Right atrium auricular region (tissue), 2 donors: ENCODE measurements at regions not wholly inside any gene's neighbourhood (a gene's known extent, or its start where the extent isn't known, plus 50 kb on each side); places are given as distances from the start of the nearest gene placed in this dataset.
"Not testable (repeated sequence)": the region's sequence is repeated elsewhere in the genome, so short reads cannot be mapped to it uniquely, and the experiment has no call there.

Source experiments
- DNase-seq: peaks from one replicate; pipeline ENCODE4 v3.0.0-alpha.2; 2019; ENCODE audit warnings: low spot score
- H3K27ac ChIP-seq, 2 donors: fragments of 200-600 bp; sonication (generic); 1 replicate in 1 of 2; 2 replicates in 1 of 2; pipeline ENCODE4 v1.5.1; 2016 to 2019
- H3K27me3 ChIP-seq, 2 donors: fragments of 200-600 bp; sonication (generic); one replicate each; pipeline versions ENCODE4 v1.5.1 to v1.6.0; 2017 to 2019
- H3K36me3 ChIP-seq: fragments of 200-600 bp; sonication (generic); one replicate; pipeline ENCODE4 v1.5.1; 2016
- H3K4me1 ChIP-seq, 2 donors: fragments of 200-600 bp; sonication (generic); one replicate each; pipeline versions ENCODE4 v1.5.1 to v1.6.0; 2017 to 2019
- H3K4me3 ChIP-seq, 2 donors: fragments of 200-600 bp; sonication (generic); 1 replicate in 1 of 2; 2 replicates in 1 of 2; pipeline ENCODE4 v1.5.1; 2017 to 2019; ENCODE audit warnings: mild to moderate bottlenecking in 1 of 2, moderate library complexity in 1 of 2
- H3K9me3 ChIP-seq, 2 donors: fragments of 200-600 bp; sonication (generic); one replicate each; pipeline ENCODE4 v1.5.1; 2019
- TF ChIP-seq, protein P1 (sequence below), 2 donors: fragments of 200-600 bp; sonication (generic); IDR thresholded peaks; one replicate each; pipeline ENCODE4 v1.5.1; 2019; ENCODE audit warnings: antibody characterized with exemption in 2 of 2

DNA sequence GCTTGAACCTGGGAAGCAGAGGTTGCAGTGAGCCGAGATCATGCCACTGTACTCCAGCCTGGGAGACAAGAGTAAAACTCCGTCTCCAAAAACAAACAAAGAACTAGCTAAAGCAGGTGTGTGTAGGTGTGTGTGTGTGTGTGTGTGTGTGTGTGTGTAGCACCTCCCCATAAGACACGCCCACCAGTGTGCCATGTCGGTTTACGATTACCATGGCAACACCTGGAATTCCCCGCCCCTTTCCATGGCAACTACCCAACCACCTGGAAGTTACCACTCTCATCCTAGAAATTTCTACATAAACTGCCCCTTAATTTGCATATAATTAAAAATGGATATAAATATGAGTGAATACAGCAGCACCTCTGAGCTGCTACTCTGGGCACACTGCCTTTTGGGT, 80.9 kb upstream of the ADGRE5 start:
- Histone ChIP-seq H3K9me3 (no peaks in the 10 kb centered on the region), H3K4me3 (no peak overlapping the region), H3K27ac (no peak overlapping the region), H3K36me3 (no peaks in the 10 kb centered on the region), H3K4me1 (no peaks in the 10 kb centered on the region), H3K27me3 (no peaks in the 10 kb centered on the region)
- DNase-seq, result no peak
- TF ChIP-seq, protein P1, sequence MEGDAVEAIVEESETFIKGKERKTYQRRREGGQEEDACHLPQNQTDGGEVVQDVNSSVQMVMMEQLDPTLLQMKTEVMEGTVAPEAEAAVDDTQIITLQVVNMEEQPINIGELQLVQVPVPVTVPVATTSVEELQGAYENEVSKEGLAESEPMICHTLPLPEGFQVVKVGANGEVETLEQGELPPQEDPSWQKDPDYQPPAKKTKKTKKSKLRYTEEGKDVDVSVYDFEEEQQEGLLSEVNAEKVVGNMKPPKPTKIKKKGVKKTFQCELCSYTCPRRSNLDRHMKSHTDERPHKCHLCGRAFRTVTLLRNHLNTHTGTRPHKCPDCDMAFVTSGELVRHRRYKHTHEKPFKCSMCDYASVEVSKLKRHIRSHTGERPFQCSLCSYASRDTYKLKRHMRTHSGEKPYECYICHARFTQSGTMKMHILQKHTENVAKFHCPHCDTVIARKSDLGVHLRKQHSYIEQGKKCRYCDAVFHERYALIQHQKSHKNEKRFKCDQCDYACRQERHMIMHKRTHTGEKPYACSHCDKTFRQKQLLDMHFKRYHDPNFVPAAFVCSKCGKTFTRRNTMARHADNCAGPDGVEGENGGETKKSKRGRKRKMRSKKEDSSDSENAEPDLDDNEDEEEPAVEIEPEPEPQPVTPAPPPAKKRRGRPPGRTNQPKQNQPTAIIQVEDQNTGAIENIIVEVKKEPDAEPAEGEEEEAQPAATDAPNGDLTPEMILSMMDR (IDR thresholded peaks at IDR 0.05), result no peak

- not testable (repeated sequence) for H3K27me3 ChIP-seq, H3K36me3 ChIP-seq, H3K9me3 ChIP-seq, H3K4me1 ChIP-seq, DNase-seq, H3K27ac ChIP-seq, H3K4me3 ChIP-seq
These were observed 81.9 kb upstream of the ADGRE5 start for GRCh38 chr19:14299224-14299827.

GRCh38 chr19:14297883-14298576, 83.2 kb upstream of the ADGRE5 start:
- H3K4me3 ChIP-seq, DNase-seq, H3K9me3 ChIP-seq, H3K4me1 ChIP-seq, H3K27ac ChIP-seq, H3K27me3 ChIP-seq, H3K36me3 ChIP-seq: not testable (repeated sequence)

DNA sequence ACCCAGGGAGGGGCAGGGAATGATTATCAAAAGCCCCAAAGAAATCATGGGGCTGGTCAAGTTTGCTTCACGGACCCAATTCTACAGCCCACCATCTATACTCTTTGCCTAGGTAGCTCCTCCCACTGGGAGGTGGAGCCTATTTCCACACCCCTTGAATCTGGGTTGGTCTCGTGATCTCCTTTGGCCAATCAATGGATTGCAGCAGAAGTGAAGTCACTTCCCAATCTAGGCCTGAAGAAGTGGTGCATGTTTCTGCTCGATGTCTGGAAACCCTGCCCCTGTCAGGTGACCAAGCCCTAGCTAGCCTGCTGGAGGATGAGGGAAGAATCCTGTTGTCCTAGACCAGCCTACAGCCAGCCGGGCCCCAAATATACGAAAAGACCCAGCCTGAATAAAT, 86.3 kb upstream of the ADGRE5 start:
- H3K36me3 ChIP-seq, H3K9me3 ChIP-seq, H3K4me1 ChIP-seq, H3K27me3 ChIP-seq, H3K4me3 ChIP-seq, DNase-seq, H3K27ac ChIP-seq: not testable (repeated sequence)

DNA sequence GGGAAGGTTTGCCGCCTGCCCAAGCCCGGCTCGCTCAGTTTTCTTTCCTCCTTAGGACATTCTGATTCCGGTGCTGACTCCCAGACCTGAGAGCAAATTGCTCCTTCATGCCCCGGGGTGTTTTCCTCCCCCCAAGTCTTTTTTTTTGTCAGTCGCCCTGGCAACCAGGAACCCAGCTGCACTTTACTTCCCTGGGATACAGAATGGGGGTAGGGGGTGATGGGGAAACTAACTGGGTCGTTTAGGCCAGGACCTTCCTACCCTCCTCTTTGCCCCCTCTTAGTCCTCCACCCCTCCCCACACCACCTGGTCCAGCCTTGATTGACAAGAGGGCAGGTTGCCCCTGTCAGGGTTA, 87.5 kb upstream of the ADGRE5 start:
- not testable (repeated sequence) for DNase-seq, H3K9me3 ChIP-seq, H3K4me3 ChIP-seq

GRCh38 chr19:14293101-14293815, 87.3 kb upstream of the ADGRL1 start:
- H3K27ac ChIP-seq, DNase-seq, H3K27me3 ChIP-seq, H3K4me1 ChIP-seq, H3K9me3 ChIP-seq, H3K36me3 ChIP-seq: not testable (repeated sequence)
- peak overlapping the region in 1 of 2 donors; percentile 15 for H3K4me3 ChIP-seq

More for the DNA sequence above, 87.5 kb upstream of the ADGRE5 start:
- not testable (repeated sequence) for H3K27ac ChIP-seq, H3K36me3 ChIP-seq, H3K4me1 ChIP-seq, H3K27me3 ChIP-seq

- not testable (repeated sequence) for H3K9me3 ChIP-seq, DNase-seq, H3K4me3 ChIP-seq, H3K4me1 ChIP-seq, H3K27ac ChIP-seq, H3K27me3 ChIP-seq, H3K36me3 ChIP-seq
These were observed 83.8 kb upstream of the ADGRL1 start for GRCh38 chr19:14289810-14290209.

- not testable (repeated sequence) for H3K4me1 ChIP-seq, H3K27me3 ChIP-seq, H3K4me3 ChIP-seq, DNase-seq, H3K27ac ChIP-seq, H3K9me3 ChIP-seq, H3K36me3 ChIP-seq
These were observed 81.9 kb upstream of the ADGRL1 start for GRCh38 chr19:14287837-14288236.

DNA sequence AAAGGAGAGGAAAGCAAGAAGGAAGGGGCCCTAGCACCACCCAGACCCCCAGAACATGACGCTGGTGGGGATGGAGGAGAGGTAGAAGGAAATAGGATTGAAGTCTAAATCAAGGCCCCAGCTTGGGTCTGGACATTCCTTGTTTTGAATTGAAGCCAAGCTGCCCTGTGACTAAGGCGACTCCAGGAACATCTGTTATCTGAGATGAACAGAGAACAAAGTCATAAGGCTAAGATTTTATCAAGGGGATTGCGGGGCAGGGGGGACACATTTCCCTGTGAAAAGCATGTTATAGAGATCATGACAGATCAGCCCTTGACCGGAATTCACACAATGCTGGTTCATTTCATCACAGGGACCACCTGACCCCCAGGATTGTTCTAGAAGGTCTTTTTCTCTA, 80.6 kb upstream of the ADGRL1 start:
- H3K4me3 ChIP-seq, H3K27ac ChIP-seq, H3K9me3 ChIP-seq, DNase-seq, H3K36me3 ChIP-seq, H3K4me1 ChIP-seq, H3K27me3 ChIP-seq: not testable (repeated sequence)

- H3K9me3 ChIP-seq, H3K27me3 ChIP-seq, H3K4me1 ChIP-seq, DNase-seq, H3K4me3 ChIP-seq, H3K27ac ChIP-seq, H3K36me3 ChIP-seq: not testable (repeated sequence)
These were observed 79.8 kb upstream of the ADGRL1 start for GRCh38 chr19:14285726-14286125.

GRCh38 chr19:14283813-14284520, 78.0 kb upstream of the ADGRL1 start:
- not testable (repeated sequence) for H3K4me3 ChIP-seq, H3K27ac ChIP-seq, H3K27me3 ChIP-seq, H3K4me1 ChIP-seq, H3K9me3 ChIP-seq, H3K36me3 ChIP-seq, DNase-seq

DNA sequence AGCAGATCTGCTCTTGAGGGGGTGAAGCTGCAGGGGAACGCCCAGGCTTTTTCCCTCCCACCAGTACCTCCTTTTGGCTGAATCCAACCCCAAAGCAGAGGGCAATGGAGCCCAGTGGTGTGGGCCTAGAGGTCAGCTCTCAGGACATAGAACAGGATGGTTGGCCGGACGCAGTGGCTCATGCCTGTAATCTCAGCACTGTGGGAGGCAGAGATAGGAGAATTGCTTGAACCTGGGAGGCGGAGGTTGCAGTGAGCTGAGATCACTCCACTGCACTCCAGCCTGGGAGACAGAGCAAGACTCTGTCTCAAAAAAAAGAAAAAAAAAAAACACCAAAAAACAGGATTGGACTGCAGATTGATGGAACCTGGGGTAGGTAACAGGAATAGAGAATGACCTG, 73.3 kb upstream of the ADGRL1 start:
- DNase-seq, H3K4me1 ChIP-seq, H3K27ac ChIP-seq, H3K27me3 ChIP-seq, H3K36me3 ChIP-seq, H3K9me3 ChIP-seq, H3K4me3 ChIP-seq: not testable (repeated sequence)
